ENCODE measurements at regions not wholly inside any gene's neighbourhood (a gene's known extent, or its start where the extent isn't known, plus 50 kb on each side); places are given as distances from the start of the nearest gene placed in this dataset.

GRCh38 chr5:145236983-145237382 is 598.2 kb downstream of the PRELID2 start:
- FAIRE-seq (no peak), ATAC-seq (no peak), DNase-seq (ENCODE audit: low read depth in 1 of 2, low spot score in 1 of 2) (no peak)
- Histone ChIP-seq H3K4me2 (no peak overlapping the region), H3K4me3 (no peak overlapping the region), H3K27ac (no peak overlapping the region), H3K4me1 (no peaks in the 10 kb centered on the region), H3K9me3 (no peaks in the 10 kb centered on the region)
- TF ChIP-seq CTCF (IDR thresholded peaks at IDR 0.05): no peak
- CTCF ChIA-PET: interaction anchor here (2.3 to 2.6 kb wide), 2 partner anchors 15 to 1033 kb away, joined by 8 to 11 read pairs; no protein-coding TSS in a partner anchor
- POLR2A ChIA-PET: no interaction called here

- TF ChIP-seq BHLHE40 (IDR thresholded peaks at IDR 0.05; ENCODE audit: low read depth, low read length) (no peak), RCOR1 (IDR thresholded peaks at IDR 0.05; ENCODE audit: low read depth, low read length) (no peak)
- CTCF ChIA-PET: no interaction called here
- ATAC-seq: no peak
Measured at GRCh38 chr5:145236127-145236526, 599.0 kb downstream of the PRELID2 start.

GRCh38 chr5:145233461-145233860 is 601.7 kb downstream of the PRELID2 start:
- no peaks in the 10 kb centered on the region for H3K4me1 ChIP-seq
- H3K4me3 ChIP-seq: no peak overlapping the region
- H3K27ac ChIP-seq: no peak overlapping the region
- H3K9me3 ChIP-seq: no peaks in the 10 kb centered on the region
- FAIRE-seq (no peak), DNase-seq (ENCODE audit: low read depth in 1 of 2, low spot score in 1 of 2) (no peak), ATAC-seq (no peak)
- TF ChIP-seq CEBPB (IDR thresholded peaks at IDR 0.05): no peak
- TF ChIP-seq MAFK (IDR thresholded peaks at IDR 0.05; ENCODE audit: partially characterized antibody): peak; percentile 79
- TF ChIP-seq KDM1A (IDR thresholded peaks at IDR 0.05; ENCODE audit: low read depth): no peak
- ChIA-PET POLR2A (no interaction called here), CTCF (interaction anchor here (0.8 kb wide), 1 partner anchor 13 kb away, joined by 3 read pairs; no protein-coding TSS in a partner anchor)
- WGBS (ENCODE audit: missing lambda C conversion rate): 12% methylated on average over 3 of the region's 3 CpGs
- no peak overlapping the region for H3K4me2 ChIP-seq

More at GRCh38 chr5:145236127-145236526, 599.0 kb downstream of the PRELID2 start:
- POLR2A ChIA-PET: no interaction called here
- Histone ChIP-seq H3K27ac (no peak overlapping the region), H3K4me2 (no peak overlapping the region), H3K4me3 (no peak overlapping the region), H3K9me3 (no peaks in the 10 kb centered on the region), H3K4me1 (no peaks in the 10 kb centered on the region)
- no peak for FAIRE-seq
- no peak for DNase-seq (ENCODE audit: low read depth in 1 of 2, low spot score in 1 of 2)
- WGBS (ENCODE audit: missing lambda C conversion rate): 25% methylated on average over 1 of the region's 1 CpG

GRCh38 chr5:145230781-145231180 is 604.4 kb downstream of the PRELID2 start:
- no peak for FAIRE-seq
- TF ChIP-seq JUNB (IDR thresholded peaks at IDR 0.05): no peak
- no peak for TF ChIP-seq ZC3H11A (IDR thresholded peaks at IDR 0.05)
- no peak overlapping the region for H3K4me2 ChIP-seq
- CTCF ChIA-PET: no interaction called here
- no peak overlapping the region for H3K4me3 ChIP-seq
- no peak for DNase-seq (ENCODE audit: low read depth in 1 of 2, low spot score in 1 of 2)
- H3K4me1 ChIP-seq: no peaks in the 10 kb centered on the region
- POLR2A ChIA-PET: no interaction called here
- ATAC-seq: no peak
- WGBS (ENCODE audit: missing lambda C conversion rate): 63% methylated on average over 2 of the region's 2 CpGs
- H3K27ac ChIP-seq: no peak overlapping the region
- no peaks in the 10 kb centered on the region for H3K9me3 ChIP-seq

GRCh38 chr5:145228564-145228963 is 606.6 kb downstream of the PRELID2 start:
- 66% methylated on average over 10 of the region's 10 CpGs for WGBS (ENCODE audit: missing lambda C conversion rate)
- POLR2A ChIA-PET: no interaction called here
- TF ChIP-seq SREBF2 (IDR thresholded peaks at IDR 0.05): no peak
- TF ChIP-seq ZSCAN20 (CRISPR knock-in tag; IDR thresholded peaks at IDR 0.05): no peak
- no peak for TF ChIP-seq FOSB (CRISPR knock-in tag; IDR thresholded peaks at IDR 0.05)
- TF ChIP-seq FOSL2 (IDR thresholded peaks at IDR 0.05): no peak
- TF ChIP-seq FOSL2 (CRISPR knock-in tag; IDR thresholded peaks at IDR 0.05): no peak
- TF ChIP-seq HDAC2 (IDR thresholded peaks at IDR 0.05): no peak
- TF ChIP-seq EHF (CRISPR knock-in tag; IDR thresholded peaks at IDR 0.05): no peak
- no peak for TF ChIP-seq HOXB13 (CRISPR knock-in tag; IDR thresholded peaks at IDR 0.05; ENCODE audit: low read depth)
- TF ChIP-seq ELK1 (IDR thresholded peaks at IDR 0.05; ENCODE audit: low read depth, low read length): no peak
- TF ChIP-seq ZFP36 (IDR thresholded peaks at IDR 0.05; ENCODE audit: borderline replicate concordance, partially characterized antibody): no peak
- TF ChIP-seq RCOR1 (IDR thresholded peaks at IDR 0.05; ENCODE audit: low read depth, low read length): no peak
- TF ChIP-seq REST (IDR thresholded peaks at IDR 0.05): no peak
- TF ChIP-seq CHD4 (IDR thresholded peaks at IDR 0.05; ENCODE audit: borderline replicate concordance): no peak
- TF ChIP-seq TFCP2L1 (CRISPR knock-in tag; IDR thresholded peaks at IDR 0.05): no peak
- no peak for TF ChIP-seq SMC3 (IDR thresholded peaks at IDR 0.05)
- no peak for TF ChIP-seq CBX8 (IDR thresholded peaks at IDR 0.05)
- no peak for TF ChIP-seq NR3C1 (IDR thresholded peaks at IDR 0.05)
- no peak for TF ChIP-seq NPAS2 (CRISPR knock-in tag; IDR thresholded peaks at IDR 0.05; ENCODE audit: borderline replicate concordance)
- no peak for TF ChIP-seq NFE2L2 (conservative IDR thresholded peaks at IDR 0.05; ENCODE audit: low read length)

More at GRCh38 chr5:145228564-145228963, 606.6 kb downstream of the PRELID2 start:
- no peak overlapping the region for H3K4me3 ChIP-seq
- H3K4me2 ChIP-seq: no peak overlapping the region
- no peak for FAIRE-seq
- no peaks in the 10 kb centered on the region for H3K9me3 ChIP-seq
- CTCF ChIA-PET: no interaction called here
- no peaks in the 10 kb centered on the region for H3K4me1 ChIP-seq
- H3K27ac ChIP-seq: no peak overlapping the region
- ATAC-seq: no peak
- DNase-seq (ENCODE audit: low read depth in 1 of 2, low spot score in 1 of 2): no peak

Measured in A549 (cell line).